ENCODE measurements at regions not wholly inside any gene's neighbourhood (a gene's known extent, or its start where the extent isn't known, plus 50 kb on each side); places are given as distances from the start of the nearest gene placed in this dataset.
"Not testable (repeated sequence)": the region's sequence is repeated elsewhere in the genome, so short reads cannot be mapped to it uniquely, and the experiment has no call there.

GRCh38 chr13:111672198-111672597, 351.8 kb downstream of the TEX29 start:
- DNase-seq; H3K9me3 ChIP-seq; POLR2A ChIA-PET; H3F3A ChIP-seq (replicated peaks; ENCODE audit: insufficient read depth); H3K27ac ChIP-seq (ENCODE audit: low read depth in 2 of 2, low read length in 1 of 2); H3K9me2 ChIP-seq; H3K9ac ChIP-seq; H3K4me1 ChIP-seq (ENCODE audit: control insufficient read depth in 1 of 2, insufficient read depth in 2 of 2, low read depth in 1 of 2, low read length in 1 of 2); H3K79me2 ChIP-seq (ENCODE audit: insufficient read depth); H3K36me3 ChIP-seq (replicated peaks in 1 of 2; ENCODE audit: control insufficient read depth in 1 of 2, insufficient read depth in 2 of 2, low read length in 1 of 2); H3K27me3 ChIP-seq (ENCODE audit: insufficient read depth); H2AFZ ChIP-seq (ENCODE audit: low read depth); H4K20me1 ChIP-seq (ENCODE audit: insufficient read depth); H3K4me2 ChIP-seq; CTCF ChIA-PET; H3K4me3 ChIP-seq (ENCODE audit: low read depth in 2 of 2, low read length in 1 of 2): not testable (repeated sequence)
- 12% methylated on average over 4 of the region's 7 CpGs for WGBS (ENCODE audit: low lambda C conversion rate)

GRCh38 chr13:111678120-111678882, 357.9 kb downstream of the TEX29 start:
- H3F3A ChIP-seq (replicated peaks; ENCODE audit: insufficient read depth); H2AFZ ChIP-seq (ENCODE audit: low read depth); H3K9me3 ChIP-seq; POLR2A ChIA-PET; H3K4me2 ChIP-seq; H3K27me3 ChIP-seq (ENCODE audit: insufficient read depth); H3K79me2 ChIP-seq (ENCODE audit: insufficient read depth); DNase-seq; H3K9me2 ChIP-seq; H3K4me1 ChIP-seq (ENCODE audit: control insufficient read depth in 1 of 2, insufficient read depth in 2 of 2, low read depth in 1 of 2, low read length in 1 of 2); CTCF ChIA-PET; H3K36me3 ChIP-seq (replicated peaks in 1 of 2; ENCODE audit: control insufficient read depth in 1 of 2, insufficient read depth in 2 of 2, low read length in 1 of 2); H3K4me3 ChIP-seq (ENCODE audit: low read depth in 2 of 2, low read length in 1 of 2); H4K20me1 ChIP-seq (ENCODE audit: insufficient read depth); H3K27ac ChIP-seq (ENCODE audit: low read depth in 2 of 2, low read length in 1 of 2); H3K9ac ChIP-seq: not testable (repeated sequence)
- no CpG with 5 or more reads among the region's 33 CpGs for WGBS (ENCODE audit: low lambda C conversion rate)

- CTCF ChIA-PET, POLR2A ChIA-PET: not testable (repeated sequence)
- WGBS (ENCODE audit: low lambda C conversion rate), result no CpG with 5 or more reads among the region's 15 CpGs
Observed at GRCh38 chr13:111679645-111680044, 359.2 kb downstream of the TEX29 start.

GRCh38 chr13:111680100-111680499, 359.7 kb downstream of the TEX29 start:
- POLR2A ChIA-PET; H3K4me3 ChIP-seq (ENCODE audit: low read depth in 2 of 2, low read length in 1 of 2); H3K79me2 ChIP-seq (ENCODE audit: insufficient read depth); DNase-seq; H3K36me3 ChIP-seq (replicated peaks in 1 of 2; ENCODE audit: control insufficient read depth in 1 of 2, insufficient read depth in 2 of 2, low read length in 1 of 2); H3K27ac ChIP-seq (ENCODE audit: low read depth in 2 of 2, low read length in 1 of 2); H3K4me1 ChIP-seq (ENCODE audit: control insufficient read depth in 1 of 2, insufficient read depth in 2 of 2, low read depth in 1 of 2, low read length in 1 of 2); CTCF ChIA-PET; H3K9me2 ChIP-seq; H3K27me3 ChIP-seq (ENCODE audit: insufficient read depth); H4K20me1 ChIP-seq (ENCODE audit: insufficient read depth); H3K4me2 ChIP-seq; H2AFZ ChIP-seq (ENCODE audit: low read depth); H3K9ac ChIP-seq; H3F3A ChIP-seq (replicated peaks; ENCODE audit: insufficient read depth); H3K9me3 ChIP-seq: not testable (repeated sequence)
- 49% methylated on average over 2 of the region's 13 CpGs for WGBS (ENCODE audit: low lambda C conversion rate)

More at GRCh38 chr13:111679645-111680044, 359.2 kb downstream of the TEX29 start:
- not testable (repeated sequence) for H3K4me2 ChIP-seq; H3K79me2 ChIP-seq (ENCODE audit: insufficient read depth); H3K4me3 ChIP-seq (ENCODE audit: low read depth in 2 of 2, low read length in 1 of 2); H3K36me3 ChIP-seq (replicated peaks in 1 of 2; ENCODE audit: control insufficient read depth in 1 of 2, insufficient read depth in 2 of 2, low read length in 1 of 2); H3F3A ChIP-seq (replicated peaks; ENCODE audit: insufficient read depth); H2AFZ ChIP-seq (ENCODE audit: low read depth); H4K20me1 ChIP-seq (ENCODE audit: insufficient read depth); DNase-seq; H3K9ac ChIP-seq; H3K27ac ChIP-seq (ENCODE audit: low read depth in 2 of 2, low read length in 1 of 2); H3K27me3 ChIP-seq (ENCODE audit: insufficient read depth); H3K9me2 ChIP-seq; H3K4me1 ChIP-seq (ENCODE audit: control insufficient read depth in 1 of 2, insufficient read depth in 2 of 2, low read depth in 1 of 2, low read length in 1 of 2); H3K9me3 ChIP-seq

- H3K36me3 ChIP-seq (replicated peaks in 1 of 2; ENCODE audit: control insufficient read depth in 1 of 2, insufficient read depth in 2 of 2, low read length in 1 of 2); DNase-seq; H3K9ac ChIP-seq; H3K79me2 ChIP-seq (ENCODE audit: insufficient read depth); H3K27ac ChIP-seq (ENCODE audit: low read depth in 2 of 2, low read length in 1 of 2); H3K4me3 ChIP-seq (ENCODE audit: low read depth in 2 of 2, low read length in 1 of 2); H3K4me1 ChIP-seq (ENCODE audit: control insufficient read depth in 1 of 2, insufficient read depth in 2 of 2, low read depth in 1 of 2, low read length in 1 of 2); POLR2A ChIA-PET; H3K27me3 ChIP-seq (ENCODE audit: insufficient read depth); H3K9me2 ChIP-seq; CTCF ChIA-PET; H4K20me1 ChIP-seq (ENCODE audit: insufficient read depth); H3F3A ChIP-seq (replicated peaks; ENCODE audit: insufficient read depth); H3K4me2 ChIP-seq; H3K9me3 ChIP-seq; H2AFZ ChIP-seq (ENCODE audit: low read depth): not testable (repeated sequence)
- WGBS (ENCODE audit: low lambda C conversion rate), result no CpG with 5 or more reads among the region's 2 CpGs
Observed at GRCh38 chr13:111692028-111692427, 371.6 kb downstream of the TEX29 start.

GRCh38 chr13:111696121-111696520, 370.8 kb upstream of the SOX1 start:
- CTCF ChIA-PET, POLR2A ChIA-PET: not testable (repeated sequence)

More at GRCh38 chr13:111696121-111696520, 370.8 kb upstream of the SOX1 start:
- not testable (repeated sequence) for H3K9me2 ChIP-seq; H3F3A ChIP-seq (replicated peaks; ENCODE audit: insufficient read depth); H3K4me3 ChIP-seq (ENCODE audit: low read depth in 2 of 2, low read length in 1 of 2); H3K36me3 ChIP-seq (replicated peaks in 1 of 2; ENCODE audit: control insufficient read depth in 1 of 2, insufficient read depth in 2 of 2, low read length in 1 of 2); H3K9me3 ChIP-seq; H3K4me1 ChIP-seq (ENCODE audit: control insufficient read depth in 1 of 2, insufficient read depth in 2 of 2, low read depth in 1 of 2, low read length in 1 of 2); DNase-seq; H3K27me3 ChIP-seq (ENCODE audit: insufficient read depth); H3K27ac ChIP-seq (ENCODE audit: low read depth in 2 of 2, low read length in 1 of 2); H3K4me2 ChIP-seq; H3K79me2 ChIP-seq (ENCODE audit: insufficient read depth); H2AFZ ChIP-seq (ENCODE audit: low read depth); H3K9ac ChIP-seq; H4K20me1 ChIP-seq (ENCODE audit: insufficient read depth)
- WGBS (ENCODE audit: low lambda C conversion rate), result no CpG with 5 or more reads among the region's 11 CpGs

Measured in SK-N-SH (cell line).